ENCODE measurements at regions not wholly inside any gene's neighbourhood (a gene's known extent, or its start where the extent isn't known, plus 50 kb on each side); places are given as distances from the start of the nearest gene placed in this dataset.

DNA sequence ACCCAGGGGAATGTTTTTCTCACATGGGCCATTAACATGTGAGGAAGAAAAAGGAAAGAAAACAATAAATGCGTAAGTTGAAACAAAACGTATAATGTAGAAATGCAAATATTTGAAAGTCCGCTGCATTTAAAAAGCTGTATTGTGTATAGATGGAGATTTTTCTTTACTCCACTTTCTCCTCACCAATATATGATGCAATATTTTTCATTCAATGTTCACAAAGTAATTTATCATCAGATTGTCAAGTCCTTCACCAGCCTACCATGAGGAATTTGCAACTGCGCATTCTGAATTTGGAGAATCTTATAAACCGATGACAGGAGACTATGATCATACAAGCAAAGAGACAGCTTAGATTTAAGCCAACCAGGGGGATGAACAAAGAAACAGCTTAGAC lies 69.9 kb downstream of the SOD2 start:
- TF ChIP-seq, protein P1, sequence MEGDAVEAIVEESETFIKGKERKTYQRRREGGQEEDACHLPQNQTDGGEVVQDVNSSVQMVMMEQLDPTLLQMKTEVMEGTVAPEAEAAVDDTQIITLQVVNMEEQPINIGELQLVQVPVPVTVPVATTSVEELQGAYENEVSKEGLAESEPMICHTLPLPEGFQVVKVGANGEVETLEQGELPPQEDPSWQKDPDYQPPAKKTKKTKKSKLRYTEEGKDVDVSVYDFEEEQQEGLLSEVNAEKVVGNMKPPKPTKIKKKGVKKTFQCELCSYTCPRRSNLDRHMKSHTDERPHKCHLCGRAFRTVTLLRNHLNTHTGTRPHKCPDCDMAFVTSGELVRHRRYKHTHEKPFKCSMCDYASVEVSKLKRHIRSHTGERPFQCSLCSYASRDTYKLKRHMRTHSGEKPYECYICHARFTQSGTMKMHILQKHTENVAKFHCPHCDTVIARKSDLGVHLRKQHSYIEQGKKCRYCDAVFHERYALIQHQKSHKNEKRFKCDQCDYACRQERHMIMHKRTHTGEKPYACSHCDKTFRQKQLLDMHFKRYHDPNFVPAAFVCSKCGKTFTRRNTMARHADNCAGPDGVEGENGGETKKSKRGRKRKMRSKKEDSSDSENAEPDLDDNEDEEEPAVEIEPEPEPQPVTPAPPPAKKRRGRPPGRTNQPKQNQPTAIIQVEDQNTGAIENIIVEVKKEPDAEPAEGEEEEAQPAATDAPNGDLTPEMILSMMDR (IDR thresholded peaks at IDR 0.05): no peak
- TF ChIP-seq POLR2A (IDR thresholded peaks at IDR 0.05): no peak
